H1 (cell line): ENCODE measurements at regions not wholly inside any gene's neighbourhood (a gene's known extent, or its start where the extent isn't known, plus 50 kb on each side); places are given as distances from the start of the nearest gene placed in this dataset.

Experiments
- BACH1 ChIP-seq: IDR thresholded peaks from 2 replicates; pipeline ENCODE4 v1.6.1; 2012; ENCODE audit warnings: low read length, improper control_type of control experiment
- EP300 ChIP-seq, 2 experiments: IDR thresholded peaks; 1 replicate in 1 of 2; 2 replicates in 1 of 2; pipeline ENCODE4 v1.6.1; 2011 to 2012; ENCODE audit warnings: low read depth in 2 of 2, low read length in 2 of 2, mild to moderate bottlenecking in 2 of 2, borderline replicate concordance in 1 of 2, inconsistent platforms in 1 of 2, moderate library complexity in 1 of 2
- EZH2 ChIP-seq: fragments of 200-600 bp; sonication (generic); IDR thresholded peaks from 2 replicates; pipeline ENCODE4 v1.7.1; 2012; ENCODE audit warnings: low read depth, mild to moderate bottlenecking, moderate library complexity, low read length, inconsistent platforms; ENCODE audit not compliant: severe bottlenecking
- GTF2F1 ChIP-seq: IDR thresholded peaks from 2 replicates; pipeline ENCODE4 v1.6.1; 2012; ENCODE audit warnings: low read depth, low read length, improper control_type of control experiment, borderline replicate concordance
- MAFK ChIP-seq: IDR thresholded peaks from 2 replicates; pipeline ENCODE4 v1.6.1; 2012; ENCODE audit warnings: low read depth, mild to moderate bottlenecking, improper control_type of control experiment, low read length
- TF ChIP-seq, protein P1 (sequence below): IDR thresholded peaks from 2 replicates; pipeline ENCODE4 v1.6.1; 2012; ENCODE audit warnings: low read length, inconsistent platforms

DNA sequence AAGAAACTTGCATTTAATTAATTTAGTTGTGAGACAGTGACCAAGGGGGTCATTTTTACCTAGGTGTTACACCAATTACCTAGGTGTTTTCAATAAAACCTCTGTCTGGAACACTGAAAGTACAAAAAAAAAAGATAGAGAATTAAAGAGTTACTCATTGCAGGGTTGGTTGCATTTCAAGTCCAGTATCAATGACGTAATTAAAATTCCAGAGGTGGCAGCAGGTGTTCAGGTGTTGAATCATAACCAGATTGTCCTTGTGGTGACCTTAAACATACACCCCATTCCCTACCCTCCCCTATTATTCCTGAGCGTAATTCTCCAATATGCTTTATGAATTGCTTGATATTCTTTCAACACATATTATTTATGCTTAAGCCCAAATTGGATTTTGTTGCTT, 352.0 kb upstream of the SLC8A1 start (continued):
- TF ChIP-seq EZH2 (no peak), MAFK (no peak), BACH1 (no peak), GTF2F1 (no peak), EP300 (IDR thresholded peaks at IDR 0.05; ENCODE audit: borderline replicate concordance in 1 of 2, low read depth in 2 of 2, low read length in 2 of 2) (no peak)
- TF ChIP-seq, protein P1, sequence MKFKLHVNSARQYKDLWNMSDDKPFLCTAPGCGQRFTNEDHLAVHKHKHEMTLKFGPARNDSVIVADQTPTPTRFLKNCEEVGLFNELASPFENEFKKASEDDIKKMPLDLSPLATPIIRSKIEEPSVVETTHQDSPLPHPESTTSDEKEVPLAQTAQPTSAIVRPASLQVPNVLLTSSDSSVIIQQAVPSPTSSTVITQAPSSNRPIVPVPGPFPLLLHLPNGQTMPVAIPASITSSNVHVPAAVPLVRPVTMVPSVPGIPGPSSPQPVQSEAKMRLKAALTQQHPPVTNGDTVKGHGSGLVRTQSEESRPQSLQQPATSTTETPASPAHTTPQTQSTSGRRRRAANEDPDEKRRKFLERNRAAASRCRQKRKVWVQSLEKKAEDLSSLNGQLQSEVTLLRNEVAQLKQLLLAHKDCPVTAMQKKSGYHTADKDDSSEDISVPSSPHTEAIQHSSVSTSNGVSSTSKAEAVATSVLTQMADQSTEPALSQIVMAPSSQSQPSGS, result no peak
